DND-41 (cell line): ENCODE measurements at regions not wholly inside any gene's neighbourhood (a gene's known extent, or its start where the extent isn't known, plus 50 kb on each side); places are given as distances from the start of the nearest gene placed in this dataset.

Experiments
- ATAC-seq: fragments of 200-7000 bp; cut with Tn5 transposase; 3 replicates; pipeline ENCODE4 v1.9.1; 2021; ENCODE audit warnings: low read depth; ENCODE audit not compliant: insufficient read depth
- DNase-seq: peaks from one replicate; pipeline ENCODE4 v3.0.0-alpha.2; 2020
- H2AFZ ChIP-seq: 2 replicates; pipeline ENCODE4 v1.6.0; 2012; ENCODE audit warnings: low read depth, low read length
- H3K27ac ChIP-seq: 2 replicates; pipeline ENCODE4 v1.5.1; 2012; ENCODE audit warnings: low read length, inconsistent platforms
- H3K27me3 ChIP-seq: fragments of 200-600 bp; sonication (generic); 2 replicates; pipeline ENCODE4 v1.6.0; 2012; ENCODE audit warnings: low read length, mild to moderate bottlenecking, inconsistent platforms; ENCODE audit not compliant: insufficient read depth, poor library complexity
- H3K36me3 ChIP-seq: 2 replicates; pipeline ENCODE4 v1.5.1; 2012; ENCODE audit warnings: low read length, inconsistent platforms; ENCODE audit not compliant: insufficient read depth
- H3K4me1 ChIP-seq: 2 replicates; pipeline ENCODE4 v1.5.1; 2012; ENCODE audit warnings: mild to moderate bottlenecking, low read length; ENCODE audit not compliant: insufficient read depth
- H3K4me2 ChIP-seq: 2 replicates; pipeline ENCODE4 v1.6.0; 2012; ENCODE audit warnings: mild to moderate bottlenecking, moderate library complexity, low read length, inconsistent platforms; ENCODE audit not compliant: insufficient read depth
- H3K4me3 ChIP-seq, 2 experiments: fragments of 200-600 bp in 1 of 2; shearing (Covaris generic) in 1 of 2; 2 replicates each; pipeline ENCODE4 v1.5.1; 2012 to 2016; ENCODE audit warnings: inconsistent platforms in 2 of 2, low read length in 2 of 2, mild to moderate bottlenecking in 2 of 2, low read depth in 1 of 2, moderate library complexity in 1 of 2
- H3K79me2 ChIP-seq: 2 replicates; pipeline ENCODE4 v1.6.0; 2012; ENCODE audit warnings: low read length, inconsistent platforms; ENCODE audit not compliant: insufficient read depth
- H3K9ac ChIP-seq: 2 replicates; pipeline ENCODE4 v1.6.0; 2012; ENCODE audit warnings: low read depth, mild to moderate bottlenecking, inconsistent platforms, low read length, moderate library complexity
- H3K9me3 ChIP-seq: 2 replicates; pipeline ENCODE4 v1.5.1; 2012; ENCODE audit warnings: low read length, moderate library complexity, mild to moderate bottlenecking, inconsistent platforms; ENCODE audit not compliant: insufficient read depth, severe bottlenecking
- H4K20me1 ChIP-seq: 2 replicates; pipeline ENCODE4 v1.6.0; 2012; ENCODE audit warnings: low read length; ENCODE audit not compliant: insufficient read depth
- CTCF ChIP-seq: IDR thresholded peaks from 2 replicates; pipeline ENCODE4 v1.5.1; 2012; ENCODE audit warnings: borderline replicate concordance, low read length, moderate library complexity, mild to moderate bottlenecking; ENCODE audit not compliant: poor library complexity, severe bottlenecking; ENCODE audit errors: extremely low read depth
- EZH2 ChIP-seq: IDR thresholded peaks from 3 replicates; pipeline ENCODE4 v1.6.1; 2012; ENCODE audit warnings: borderline replicate concordance, low read depth, mild to moderate bottlenecking, moderate library complexity, low read length, inconsistent platforms; ENCODE audit not compliant: severe bottlenecking

GRCh38 chr12:97924122-97924521 is 461.5 kb downstream of the RMST start:
- no peak overlapping the region for H3K4me3 ChIP-seq
- no peak overlapping the region for H3K27ac ChIP-seq
- H3K9me3 ChIP-seq, result no peaks in the 10 kb centered on the region
- no peak overlapping the region for H2AFZ ChIP-seq
- TF ChIP-seq EZH2, result no peak
- TF ChIP-seq CTCF, result no peak
- ATAC-seq (no peak), DNase-seq (no peak)
- no peaks in the 10 kb centered on the region for H4K20me1 ChIP-seq
- H3K9ac ChIP-seq, result no peak overlapping the region
- no peaks in the 10 kb centered on the region for H3K36me3 ChIP-seq
- H3K4me2 ChIP-seq, result no peak overlapping the region
- no peaks in the 10 kb centered on the region for H3K4me1 ChIP-seq
- H3K79me2 ChIP-seq, result no peaks in the 10 kb centered on the region
- H3K27me3 ChIP-seq, result no peaks in the 10 kb centered on the region

- no peak for DNase-seq
- Histone ChIP-seq H3K36me3 (no peaks in the 10 kb centered on the region), H3K4me1 (no peaks in the 10 kb centered on the region), H3K27me3 (no peaks in the 10 kb centered on the region), H2AFZ (no peak overlapping the region), H4K20me1 (no peaks in the 10 kb centered on the region), H3K9ac (no peak overlapping the region), H3K79me2 (no peaks in the 10 kb centered on the region), H3K4me3 (no peak overlapping the region), H3K27ac (no peak overlapping the region), H3K9me3 (no peaks in the 10 kb centered on the region), H3K4me2 (no peak overlapping the region)
- no peak for ATAC-seq
- TF ChIP-seq EZH2, result no peak
- TF ChIP-seq CTCF, result no peak
These were observed 465.4 kb downstream of the RMST start for GRCh38 chr12:97927977-97928376.

GRCh38 chr12:97936165-97936564 is 473.6 kb downstream of the RMST start:
- no peak overlapping the region for H3K27ac ChIP-seq
- H3K4me3 ChIP-seq, result no peak overlapping the region
- no peak for ATAC-seq
- H3K9ac ChIP-seq, result no peak overlapping the region
- H3K4me2 ChIP-seq, result no peak overlapping the region
- DNase-seq, result no peak
- H4K20me1 ChIP-seq, result no peaks in the 10 kb centered on the region
- H3K79me2 ChIP-seq, result no peaks in the 10 kb centered on the region
- no peaks in the 10 kb centered on the region for H3K27me3 ChIP-seq
- H3K36me3 ChIP-seq, result no peaks in the 10 kb centered on the region
- TF ChIP-seq CTCF (no peak), EZH2 (no peak)
- no peaks in the 10 kb centered on the region for H3K4me1 ChIP-seq
- H3K9me3 ChIP-seq, result no peaks in the 10 kb centered on the region
- no peak overlapping the region for H2AFZ ChIP-seq

GRCh38 chr12:97938031-97938430 is 475.4 kb downstream of the RMST start:
- H3K27ac ChIP-seq, result no peak overlapping the region
- H2AFZ ChIP-seq, result no peak overlapping the region
- H3K9me3 ChIP-seq, result no peaks in the 10 kb centered on the region
- H3K79me2 ChIP-seq, result no peaks in the 10 kb centered on the region
- peaks cover 5% of the 10 kb centered on the region for H3K4me1 ChIP-seq
- ATAC-seq (no peak), DNase-seq (no peak)
- H3K4me3 ChIP-seq, result no peak overlapping the region
- H3K4me2 ChIP-seq, result no peak overlapping the region
- no peak for TF ChIP-seq CTCF
- no peak for TF ChIP-seq EZH2
- H3K9ac ChIP-seq, result no peak overlapping the region
- no peaks in the 10 kb centered on the region for H3K27me3 ChIP-seq
- H4K20me1 ChIP-seq, result no peaks in the 10 kb centered on the region
- no peaks in the 10 kb centered on the region for H3K36me3 ChIP-seq
